ENCODE measurements at regions not wholly inside any gene's neighbourhood (a gene's known extent, or its start where the extent isn't known, plus 50 kb on each side); places are given as distances from the start of the nearest gene placed in this dataset.

GRCh38 chr7:153320681-153321080, 561.1 kb downstream of the ACTR3B start:
- TF ChIP-seq CTCF (IDR thresholded peaks at IDR 0.05) = no peak
- TF ChIP-seq POLR2AphosphoS5 (IDR thresholded peaks at IDR 0.05) = no peak
- no peak for TF ChIP-seq POLR2A (IDR thresholded peaks at IDR 0.05)
- TF ChIP-seq EP300 (IDR thresholded peaks at IDR 0.05) = no peak
